ENCODE measurements at regions not wholly inside any gene's neighbourhood (a gene's known extent, or its start where the extent isn't known, plus 50 kb on each side); places are given as distances from the start of the nearest gene placed in this dataset.

DNA sequence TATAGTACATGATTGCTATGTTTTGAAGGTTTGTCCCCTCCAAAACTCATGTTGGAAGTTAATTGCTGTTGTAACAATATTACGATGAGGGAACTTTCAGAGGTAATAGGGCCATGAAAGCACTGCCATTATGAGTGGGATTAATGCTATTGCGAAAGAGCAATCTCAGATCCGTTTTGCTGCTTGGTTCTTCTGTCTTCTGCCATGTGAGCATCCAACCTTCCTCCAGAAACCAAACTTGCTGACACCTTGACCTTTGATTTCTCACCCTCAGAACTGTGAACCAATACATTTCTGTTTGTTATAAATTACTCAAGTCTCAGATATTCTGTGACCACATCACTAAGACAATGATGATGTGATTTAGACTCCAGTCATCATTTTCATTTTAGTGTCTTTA, 2590.9 kb downstream of the PCDH9 start:
- TF ChIP-seq, protein P1, sequence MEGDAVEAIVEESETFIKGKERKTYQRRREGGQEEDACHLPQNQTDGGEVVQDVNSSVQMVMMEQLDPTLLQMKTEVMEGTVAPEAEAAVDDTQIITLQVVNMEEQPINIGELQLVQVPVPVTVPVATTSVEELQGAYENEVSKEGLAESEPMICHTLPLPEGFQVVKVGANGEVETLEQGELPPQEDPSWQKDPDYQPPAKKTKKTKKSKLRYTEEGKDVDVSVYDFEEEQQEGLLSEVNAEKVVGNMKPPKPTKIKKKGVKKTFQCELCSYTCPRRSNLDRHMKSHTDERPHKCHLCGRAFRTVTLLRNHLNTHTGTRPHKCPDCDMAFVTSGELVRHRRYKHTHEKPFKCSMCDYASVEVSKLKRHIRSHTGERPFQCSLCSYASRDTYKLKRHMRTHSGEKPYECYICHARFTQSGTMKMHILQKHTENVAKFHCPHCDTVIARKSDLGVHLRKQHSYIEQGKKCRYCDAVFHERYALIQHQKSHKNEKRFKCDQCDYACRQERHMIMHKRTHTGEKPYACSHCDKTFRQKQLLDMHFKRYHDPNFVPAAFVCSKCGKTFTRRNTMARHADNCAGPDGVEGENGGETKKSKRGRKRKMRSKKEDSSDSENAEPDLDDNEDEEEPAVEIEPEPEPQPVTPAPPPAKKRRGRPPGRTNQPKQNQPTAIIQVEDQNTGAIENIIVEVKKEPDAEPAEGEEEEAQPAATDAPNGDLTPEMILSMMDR (IDR thresholded peaks at IDR 0.05; ENCODE audit: low read depth, low read length), result no peak
- no peak for DNase-seq
- H3K9me3 ChIP-seq (ENCODE audit: severe bottlenecking), result no peaks in the 10 kb centered on the region
- no peak overlapping the region for H3K27ac ChIP-seq
- H3K36me3 ChIP-seq, result no peaks in the 10 kb centered on the region
- H3K27me3 ChIP-seq (ENCODE audit: insufficient read depth, low read depth, severe bottlenecking), result no peaks in the 10 kb centered on the region
- H3K4me3 ChIP-seq (ENCODE audit: low read depth, low read length), result no peak overlapping the region

DNA sequence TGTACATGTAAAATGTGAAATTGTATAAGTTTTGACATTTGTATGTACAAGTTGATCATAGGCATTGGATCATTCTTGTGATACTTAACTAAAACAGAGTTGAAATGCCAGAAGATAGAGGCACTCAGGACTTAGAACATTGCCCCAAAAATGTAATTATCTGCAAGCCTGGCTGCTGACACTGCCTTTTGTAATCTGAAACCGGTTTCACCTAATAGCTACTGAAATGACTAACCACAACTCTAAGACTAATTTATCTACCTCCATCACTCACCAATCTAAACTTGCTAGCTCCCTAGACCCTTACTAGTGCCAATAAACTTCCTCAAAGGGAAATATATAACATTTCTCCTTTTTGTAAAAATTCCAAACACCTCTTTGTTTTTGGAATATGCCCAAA, 2596.2 kb downstream of the PCDH9 start:
- no peaks in the 10 kb centered on the region for H3K36me3 ChIP-seq
- H3K9me3 ChIP-seq (ENCODE audit: severe bottlenecking), result no peaks in the 10 kb centered on the region
- TF ChIP-seq, protein P1 (IDR thresholded peaks at IDR 0.05; ENCODE audit: low read depth, low read length), result no peak
- no peaks in the 10 kb centered on the region for H3K27me3 ChIP-seq (ENCODE audit: insufficient read depth, low read depth, severe bottlenecking)
- no peak for DNase-seq
- no peak overlapping the region for H3K4me3 ChIP-seq (ENCODE audit: low read depth, low read length)
- H3K27ac ChIP-seq, result no peak overlapping the region

- Histone ChIP-seq H3K4me3 (ENCODE audit: low read depth, low read length) (no peak overlapping the region), H3K27me3 (ENCODE audit: insufficient read depth, low read depth, severe bottlenecking) (no peaks in the 10 kb centered on the region), H3K36me3 (no peaks in the 10 kb centered on the region), H3K27ac (no peak overlapping the region), H3K9me3 (ENCODE audit: severe bottlenecking) (no peaks in the 10 kb centered on the region)
- DNase-seq, result no peak
- TF ChIP-seq, protein P1 (IDR thresholded peaks at IDR 0.05; ENCODE audit: low read depth, low read length), result no peak
Measured at GRCh38 chr13:64627654-64628053, 2602.5 kb downstream of the PCDH9 start.

DNA sequence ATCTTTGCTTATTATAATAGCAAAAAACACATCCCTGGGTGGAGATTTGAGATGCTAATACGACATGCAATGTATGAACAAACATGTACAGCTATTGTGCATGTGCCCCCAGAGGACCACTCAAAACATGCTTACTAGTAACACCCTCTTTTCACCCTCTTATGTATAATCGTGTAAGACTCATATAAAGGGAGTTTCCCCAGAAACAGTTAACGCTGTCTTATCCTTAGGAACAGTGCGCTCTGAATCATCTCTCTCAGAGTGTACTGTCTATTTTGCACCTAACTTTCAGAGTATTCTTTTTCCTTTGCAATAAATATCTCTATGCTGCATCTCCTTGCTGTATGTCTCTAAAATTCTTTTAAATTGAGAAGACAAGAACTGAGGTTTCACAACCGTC, 2604.0 kb downstream of the PCDH9 start:
- H3K27me3 ChIP-seq (ENCODE audit: insufficient read depth, low read depth, severe bottlenecking), result no peaks in the 10 kb centered on the region
- no peaks in the 10 kb centered on the region for H3K36me3 ChIP-seq
- TF ChIP-seq, protein P1 (IDR thresholded peaks at IDR 0.05; ENCODE audit: low read depth, low read length), result no peak
- H3K27ac ChIP-seq, result no peak overlapping the region
- no peak overlapping the region for H3K4me3 ChIP-seq (ENCODE audit: low read depth, low read length)
- no peaks in the 10 kb centered on the region for H3K9me3 ChIP-seq (ENCODE audit: severe bottlenecking)
- no peak for DNase-seq

DNA sequence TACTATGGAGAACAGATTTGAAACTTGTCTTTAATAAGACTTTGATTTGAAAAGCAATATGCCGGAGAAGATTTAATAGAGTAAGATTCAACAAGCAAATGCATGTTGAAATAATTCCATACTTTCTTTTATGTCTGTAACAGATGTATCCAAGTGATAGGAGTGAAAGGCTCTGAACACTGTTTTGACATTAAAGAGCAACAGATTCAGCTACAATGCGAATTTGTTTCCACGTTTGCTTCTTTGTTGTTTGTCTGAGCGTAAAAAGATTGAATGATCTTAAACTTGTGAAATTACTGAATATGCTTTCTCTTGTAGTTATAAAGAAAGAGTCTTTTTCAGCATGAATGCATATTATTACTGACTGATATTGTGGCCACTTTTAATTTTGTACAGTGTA, 2612.9 kb downstream of the PCDH9 start:
- DNase-seq, result no peak
- no peak overlapping the region for H3K27ac ChIP-seq

DNA sequence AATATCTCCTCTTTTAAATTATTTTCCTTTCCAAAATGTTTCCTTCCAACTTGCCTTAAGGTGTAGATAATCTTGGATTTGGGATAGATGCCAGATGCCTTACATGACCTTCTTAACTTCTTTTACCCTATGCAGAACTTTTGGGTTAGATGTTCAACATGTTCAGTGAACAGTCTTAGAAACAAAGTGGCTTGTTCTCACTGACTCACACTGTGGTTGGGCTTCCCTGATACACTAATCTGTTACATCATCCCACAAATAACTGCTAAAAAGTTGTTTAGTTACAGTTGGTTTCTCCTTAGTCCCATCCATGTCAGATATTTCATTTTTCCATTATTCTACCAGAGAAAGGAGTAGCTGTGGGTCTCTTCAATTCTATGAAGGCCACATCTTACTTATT, 2638.2 kb downstream of the PCDH9 start:
- Histone ChIP-seq H3K4me3 (ENCODE audit: low read depth, low read length) (no peak overlapping the region), H3K9me3 (ENCODE audit: severe bottlenecking) (no peaks in the 10 kb centered on the region), H3K27me3 (ENCODE audit: insufficient read depth, low read depth, severe bottlenecking) (no peaks in the 10 kb centered on the region), H3K27ac (no peak overlapping the region), H3K36me3 (no peaks in the 10 kb centered on the region)
- TF ChIP-seq, protein P1 (IDR thresholded peaks at IDR 0.05; ENCODE audit: low read depth, low read length), result no peak
- no peak for DNase-seq

More for the DNA sequence above, 2612.9 kb downstream of the PCDH9 start:
- H3K36me3 ChIP-seq, result no peaks in the 10 kb centered on the region
- no peaks in the 10 kb centered on the region for H3K27me3 ChIP-seq (ENCODE audit: insufficient read depth, low read depth, severe bottlenecking)
- H3K9me3 ChIP-seq (ENCODE audit: severe bottlenecking), result no peaks in the 10 kb centered on the region
- TF ChIP-seq, protein P1 (IDR thresholded peaks at IDR 0.05; ENCODE audit: low read depth, low read length), result no peak
- no peak overlapping the region for H3K4me3 ChIP-seq (ENCODE audit: low read depth, low read length)
